OCI-LY7 (cell line): ENCODE measurements at regions not wholly inside any gene's neighbourhood (a gene's known extent, or its start where the extent isn't known, plus 50 kb on each side); places are given as distances from the start of the nearest gene placed in this dataset.
A peak's percentile ranks its signal among the peaks of the same experiment; 100 is the strongest.

Experiments
- BruUV-seq: library from RNA; stranded (reverse); fragments of 400-500 nt; replicated peaks from 2 replicates; lab custom pipeline; 2021; lab: Mats Ljungman, UMichigan
- CTCF ChIA-PET: fragments of 300-600 bp; sonication (Branson Sonifier 250); formaldehyde crosslinking; loops from one replicate; lab custom pipeline; 2022; ENCODE audit warnings: antibody characterized with exemption; ENCODE audit not compliant: unreplicated experiment; lab: Charles Lee
- POLR2A ChIA-PET: fragments of 300-600 bp; sonication (Branson Sonifier 250); formaldehyde crosslinking; loops from one replicate; lab custom pipeline; 2022; ENCODE audit warnings: antibody characterized with exemption; lab: Charles Lee
- DNase-seq: peaks from one replicate; pipeline ENCODE4 v3.0.0-alpha.2; 2015; ENCODE audit warnings: low spot score
- H2AFZ ChIP-seq: fragments of 200-600 bp; sonication (generic), shearing (Covaris generic); 2 replicates; pipeline ENCODE4 v1.6.1; 2014; ENCODE audit warnings: mild to moderate bottlenecking, antibody characterized with exemption, low read length, moderate library complexity
- H3K27ac ChIP-seq: fragments of 200-600 bp; sonication (generic); 2 replicates; pipeline ENCODE4 v1.5.1; 2014; ENCODE audit warnings: mixed run types, low read depth, mild to moderate bottlenecking, moderate library complexity, low read length, inconsistent platforms; ENCODE audit not compliant: poor library complexity, severe bottlenecking
- H3K36me3 ChIP-seq: fragments of 200-600 bp; sonication (generic); 2 replicates; pipeline ENCODE4 v1.6.1; 2014; ENCODE audit warnings: mild to moderate bottlenecking, antibody characterized with exemption, low read length, moderate library complexity, mixed read lengths; ENCODE audit not compliant: insufficient read depth
- H3K4me1 ChIP-seq: fragments of 200-600 bp; sonication (generic); 2 replicates; pipeline ENCODE4 v1.5.1; 2014; ENCODE audit warnings: mild to moderate bottlenecking, low read length; ENCODE audit not compliant: insufficient read depth, poor library complexity, severe bottlenecking
- H3K4me2 ChIP-seq: fragments of 200-600 bp; sonication (generic); 2 replicates; pipeline ENCODE4 v1.6.1; 2014; ENCODE audit warnings: mild to moderate bottlenecking, low read length
- H3K4me3 ChIP-seq: fragments of 200-600 bp; sonication (generic); 2 replicates; pipeline ENCODE4 v1.5.1; 2014; ENCODE audit warnings: mild to moderate bottlenecking, low read depth, low read length; ENCODE audit not compliant: poor library complexity, severe bottlenecking
- H3K79me2 ChIP-seq: fragments of 200-600 bp; sonication (generic); 2 replicates; pipeline ENCODE4 v1.6.1; 2016; ENCODE audit warnings: low read depth, mild to moderate bottlenecking, low read length, moderate library complexity, mixed read lengths; ENCODE audit not compliant: insufficient read depth
- H3K9me2 ChIP-seq: fragments of 200-600 bp; sonication (generic); 2 replicates; pipeline ENCODE4 v1.6.1; 2016; ENCODE audit warnings: mild to moderate bottlenecking, low read length, mixed read lengths; ENCODE audit not compliant: insufficient read depth
- H3K9me3 ChIP-seq: fragments of 200-600 bp; sonication (generic); 2 replicates; pipeline ENCODE4 v1.6.1; 2014; ENCODE audit warnings: mild to moderate bottlenecking, mixed run types, low read length, mixed read lengths
- H4K20me1 ChIP-seq: fragments of 200-600 bp; sonication (generic); 2 replicates; pipeline ENCODE4 v1.6.1; 2014; ENCODE audit warnings: mild to moderate bottlenecking, antibody characterized with exemption, low read length, moderate library complexity, mixed read lengths; ENCODE audit not compliant: insufficient read depth
- EZH2phosphoT487 ChIP-seq: fragments of 200-600 bp; sonication (generic); IDR thresholded peaks from 2 replicates; pipeline ENCODE4 v1.6.1; 2018; ENCODE audit warnings: low read depth, borderline replicate concordance, mild to moderate bottlenecking, mixed run types, antibody characterized with exemption, low read length, moderate library complexity, mixed read lengths
- intact Hi-C: fragments of 100-400 bp; cut with micrococcal nuclease; formaldehyde crosslinking; loops from one replicate; pipeline ENCODE4 v1.10.0; 2022; ENCODE audit not compliant: unreplicated experiment
- TF ChIP-seq, protein P1 (sequence below): fragments of 200-600 bp; sonication (generic); conservative IDR thresholded peaks from 2 replicates; pipeline ENCODE4 v1.5.1; 2014; ENCODE audit warnings: mild to moderate bottlenecking, antibody characterized with exemption, low read length, moderate library complexity, mixed read lengths

DNA sequence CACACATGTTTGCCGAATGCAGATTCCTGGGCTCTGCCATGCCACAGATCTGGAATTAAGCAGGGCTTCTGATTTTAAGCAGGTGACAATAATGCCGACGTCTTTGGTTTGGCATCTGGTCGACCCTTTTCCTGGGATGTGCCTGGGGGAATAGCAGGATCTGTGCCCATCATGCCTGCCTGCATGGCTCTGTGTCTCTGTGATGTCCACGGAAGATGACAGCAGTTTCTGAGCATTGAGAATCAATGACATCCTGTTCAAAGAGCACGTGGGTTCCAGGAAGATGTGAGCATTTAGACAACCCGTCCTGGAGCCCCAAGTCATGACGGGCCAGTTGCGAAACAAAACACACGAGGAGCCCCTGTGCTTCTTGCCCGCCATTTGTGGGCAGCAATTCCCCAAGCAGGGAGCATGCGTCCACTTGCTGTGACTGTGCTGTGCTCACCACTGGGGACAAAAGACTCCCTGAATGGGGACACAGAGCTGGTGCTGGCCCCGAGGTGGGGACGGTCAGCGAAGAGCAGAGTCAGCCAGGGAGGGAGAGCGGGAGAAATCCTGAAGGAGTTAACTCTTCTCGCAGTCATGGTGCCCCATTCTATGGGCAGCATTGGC lies 110.1 kb downstream of the ERMARD start:
- ChIA-PET CTCF (no interaction called here), POLR2A (interaction anchor here (0.7 to 1.6 kb wide), 2 partner anchors 17 to 94 kb away, joined by 3 to 5 read pairs; no protein-coding TSS in a partner anchor)
- intact Hi-C loops, result no loop called here
- Histone ChIP-seq H3K4me2 (no peak overlapping the region), H3K4me3 (no peak overlapping the region), H3K9me2 (no peaks in the 10 kb centered on the region), H3K9me3 (no peaks in the 10 kb centered on the region), H4K20me1 (no peaks in the 10 kb centered on the region), H3K79me2 (no peaks in the 10 kb centered on the region), H3K27ac (no peak overlapping the region), H3K36me3 (no peaks in the 10 kb centered on the region), H2AFZ (no peak overlapping the region), H3K4me1 (peaks cover 37% of the 10 kb centered on the region)
- DNase-seq, result no peak
- TF ChIP-seq, protein P1, sequence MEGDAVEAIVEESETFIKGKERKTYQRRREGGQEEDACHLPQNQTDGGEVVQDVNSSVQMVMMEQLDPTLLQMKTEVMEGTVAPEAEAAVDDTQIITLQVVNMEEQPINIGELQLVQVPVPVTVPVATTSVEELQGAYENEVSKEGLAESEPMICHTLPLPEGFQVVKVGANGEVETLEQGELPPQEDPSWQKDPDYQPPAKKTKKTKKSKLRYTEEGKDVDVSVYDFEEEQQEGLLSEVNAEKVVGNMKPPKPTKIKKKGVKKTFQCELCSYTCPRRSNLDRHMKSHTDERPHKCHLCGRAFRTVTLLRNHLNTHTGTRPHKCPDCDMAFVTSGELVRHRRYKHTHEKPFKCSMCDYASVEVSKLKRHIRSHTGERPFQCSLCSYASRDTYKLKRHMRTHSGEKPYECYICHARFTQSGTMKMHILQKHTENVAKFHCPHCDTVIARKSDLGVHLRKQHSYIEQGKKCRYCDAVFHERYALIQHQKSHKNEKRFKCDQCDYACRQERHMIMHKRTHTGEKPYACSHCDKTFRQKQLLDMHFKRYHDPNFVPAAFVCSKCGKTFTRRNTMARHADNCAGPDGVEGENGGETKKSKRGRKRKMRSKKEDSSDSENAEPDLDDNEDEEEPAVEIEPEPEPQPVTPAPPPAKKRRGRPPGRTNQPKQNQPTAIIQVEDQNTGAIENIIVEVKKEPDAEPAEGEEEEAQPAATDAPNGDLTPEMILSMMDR, result no peak
- no peak for TF ChIP-seq EZH2phosphoT487
- no TSS peak for BruUV-seq

DNA sequence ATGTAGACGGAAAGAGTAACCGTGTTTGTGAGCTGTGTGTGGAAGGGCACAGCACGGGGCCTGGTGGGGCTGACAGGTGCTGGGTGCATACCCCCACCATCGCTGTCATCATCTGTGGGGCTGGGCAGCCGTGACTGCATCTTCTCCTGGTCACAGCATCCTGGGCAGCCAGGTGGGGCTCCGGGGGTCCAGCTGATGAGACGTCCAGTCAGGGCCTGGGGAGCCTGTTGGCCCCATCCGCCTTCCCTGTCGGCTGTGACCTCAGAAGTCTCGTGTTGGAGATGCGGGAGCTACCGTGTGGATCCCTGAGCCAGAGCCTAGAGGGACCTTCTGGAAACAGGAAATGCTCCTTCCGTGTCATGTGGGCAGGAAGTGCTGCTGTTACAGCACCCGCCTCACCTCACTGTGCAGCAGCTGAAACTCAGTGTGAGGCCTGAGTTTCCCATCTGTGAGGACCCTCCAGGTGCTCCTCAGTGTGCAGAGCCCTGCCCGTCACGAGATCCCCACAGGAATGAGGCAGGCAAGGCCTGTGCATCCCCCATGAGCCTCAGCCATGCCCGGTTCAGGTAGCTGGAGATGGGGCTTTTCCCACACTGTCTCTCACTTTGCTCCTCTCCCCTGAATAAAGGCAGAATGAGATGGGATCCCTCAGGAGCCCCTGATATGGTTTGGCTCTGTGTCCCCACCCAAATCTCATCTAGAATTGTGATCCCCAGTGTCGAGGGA lies 108.7 kb downstream of the ERMARD start:
- BruUV-seq, result no TSS peak

More for the DNA sequence above, 108.7 kb downstream of the ERMARD start:
- no peak for TF ChIP-seq EZH2phosphoT487
- TF ChIP-seq, protein P1, result no peak
- Histone ChIP-seq H3K79me2 (no peaks in the 10 kb centered on the region), H2AFZ (peak overlapping the region; percentile 22; the same call in 1 of the 2 replicates), H3K9me2 (no peaks in the 10 kb centered on the region), H3K9me3 (no peaks in the 10 kb centered on the region), H3K27ac (no peak overlapping the region), H3K36me3 (no peaks in the 10 kb centered on the region), H3K4me3 (no peak overlapping the region), H3K4me1 (peaks cover 33% of the 10 kb centered on the region), H3K4me2 (peak overlapping the region; percentile 30; the same call in 1 of the 2 replicates), H4K20me1 (no peaks in the 10 kb centered on the region)
- CTCF ChIA-PET, result no interaction called here
- POLR2A ChIA-PET, result interaction anchor here (0.6 to 1.5 kb wide), 2 partner anchors 15 to 81 kb away, joined by 4 read pairs; no protein-coding TSS in a partner anchor
- DNase-seq, result peak; percentile 26
- intact Hi-C loops, result no loop called here
